HL-60 (cell line): ENCODE measurements at regions not wholly inside any gene's neighbourhood (a gene's known extent, or its start where the extent isn't known, plus 50 kb on each side); places are given as distances from the start of the nearest gene placed in this dataset.

Experiments used
- DNase-seq, 2 experiments: peaks; one replicate each; pipeline ENCODE4 v3.0.0-alpha.2; 2010 to 2020; ENCODE audit warnings: low read depth in 1 of 2, low spot score in 1 of 2
- H3K27ac ChIP-seq: fragments of 250-450 bp; sonication (Bioruptor Pico); replicated peaks from 2 replicates; pipeline ENCODE4 v1.5.1; 2020; ENCODE audit warnings: mild to moderate bottlenecking, moderate library complexity
- H3K27me3 ChIP-seq: fragments of 250-450 bp; sonication (Bioruptor Pico); 2 replicates; pipeline ENCODE4 v1.5.1; 2021; ENCODE audit warnings: mild to moderate bottlenecking, moderate library complexity; ENCODE audit not compliant: insufficient read depth, poor library complexity, severe bottlenecking
- H3K4me3 ChIP-seq: replicated peaks from 2 replicates; pipeline ENCODE4 v1.5.1; 2011; ENCODE audit warnings: mild to moderate bottlenecking, control low read depth, low read length; ENCODE audit not compliant: insufficient read depth
- CTCF ChIP-seq: IDR thresholded peaks from one replicate; pipeline ENCODE4 v1.5.1; 2011; ENCODE audit warnings: low read length, control low read depth, inconsistent platforms; ENCODE audit not compliant: insufficient read depth
- GABPA ChIP-seq: IDR thresholded peaks from 2 replicates; pipeline ENCODE4 v1.6.1; 2012; ENCODE audit warnings: low read depth
- POLR2AphosphoS5 ChIP-seq: IDR thresholded peaks from 2 replicates; pipeline ENCODE4 v1.6.1; 2012; ENCODE audit warnings: low read depth
- REST ChIP-seq: IDR thresholded peaks from 2 replicates; pipeline ENCODE4 v1.6.1; 2012; ENCODE audit warnings: low read depth; ENCODE audit not compliant: insufficient replicate concordance
- SPI1 ChIP-seq: IDR thresholded peaks from 2 replicates; pipeline ENCODE4 v1.6.1; 2012; ENCODE audit warnings: low read depth, mild to moderate bottlenecking, borderline replicate concordance

GRCh38 chr1:5460974-5461373, 531.3 kb downstream of the NPHP4 start:
- DNase-seq: no peak
- Histone ChIP-seq H3K4me3 (no peak overlapping the region), H3K27ac (no peak overlapping the region), H3K27me3 (no peaks in the 10 kb centered on the region)
- TF ChIP-seq REST (no peak), SPI1 (no peak), GABPA (no peak), CTCF (no peak), POLR2AphosphoS5 (no peak)

- DNase-seq: no peak
- no peaks in the 10 kb centered on the region for H3K27me3 ChIP-seq
- no peak overlapping the region for H3K27ac ChIP-seq
- H3K4me3 ChIP-seq: no peak overlapping the region
- TF ChIP-seq REST (no peak), SPI1 (no peak), POLR2AphosphoS5 (no peak), GABPA (no peak), CTCF (no peak)
Observed at GRCh38 chr1:5459839-5460610, 532.2 kb downstream of the NPHP4 start.

- H3K4me3 ChIP-seq: no peak overlapping the region
- no peak overlapping the region for H3K27ac ChIP-seq
- TF ChIP-seq POLR2AphosphoS5: no peak
- TF ChIP-seq GABPA: no peak
- TF ChIP-seq CTCF: no peak
- no peak for TF ChIP-seq SPI1
- no peak for TF ChIP-seq REST
- no peaks in the 10 kb centered on the region for H3K27me3 ChIP-seq
- DNase-seq: no peak
Observed at GRCh38 chr1:5458248-5458647, 534.0 kb downstream of the NPHP4 start.
